SK-N-SH (cell line): ENCODE measurements at regions not wholly inside any gene's neighbourhood (a gene's known extent, or its start where the extent isn't known, plus 50 kb on each side); places are given as distances from the start of the nearest gene placed in this dataset.

Source experiments
- CTCF ChIA-PET: fragments of 300-600, 350-600 bp; formaldehyde crosslinking; extraction: SDS; loops from one replicate; lab custom pipeline; 2021; lab: Yijun Ruan, JAX
- POLR2A ChIA-PET: fragments of 350-600 bp; sonication (Branson Sonifier 250); formaldehyde crosslinking; extraction: SDS; loops from one replicate; lab custom pipeline; 2020; ENCODE audit warnings: antibody characterized with exemption, inconsistent platforms; lab: Yijun Ruan, JAX
- DNase-seq: peaks from one replicate; pipeline ENCODE4 v3.0.0; 2012
- H2AFZ ChIP-seq: fragments of 200-600 bp; sonication (generic); 2 replicates; pipeline ENCODE4 v1.8.1; 2016; ENCODE audit warnings: antibody characterized with exemption, mild to moderate bottlenecking, low read depth
- H3F3A ChIP-seq: fragments of 200-600 bp; sonication (generic); replicated peaks from 2 replicates; pipeline ENCODE3; 2016; ENCODE audit warnings: antibody characterized with exemption, mild to moderate bottlenecking; ENCODE audit not compliant: insufficient read depth
- H3K27ac ChIP-seq, 2 experiments: fragments of 200-500 bp in 1 of 2; fragments of 200-600 bp in 1 of 2; sonication (Bioruptor generic) in 1 of 2; sonication (generic), shearing (Covaris generic) in 1 of 2; 2 replicates each; pipeline versions ENCODE4 v1.5.1 to v1.6.1; 2014 to 2016; ENCODE audit warnings: low read depth in 2 of 2, inconsistent platforms in 1 of 2, low read length in 1 of 2, mild to moderate bottlenecking in 1 of 2, mixed read lengths in 1 of 2
- H3K27me3 ChIP-seq: fragments of 200-600 bp; sonication (generic), shearing (Covaris generic); 2 replicates; pipeline ENCODE4 v1.6.1; 2016; ENCODE audit warnings: mixed run types; ENCODE audit not compliant: insufficient read depth
- H3K36me3 ChIP-seq, 2 experiments: fragments of 200-500 bp in 1 of 2; fragments of 200-600 bp in 1 of 2; sonication (Bioruptor generic) in 1 of 2; sonication (generic) in 1 of 2; replicated peaks in 1 of 2; 2 replicates each; pipeline versions ENCODE3 to v1.5.1; 2014 to 2016; ENCODE audit warnings: low read length in 1 of 2, mild to moderate bottlenecking in 1 of 2; ENCODE audit not compliant: insufficient read depth in 2 of 2, control insufficient read depth in 1 of 2
- H3K4me1 ChIP-seq, 2 experiments: fragments of 200-500 bp in 1 of 2; fragments of 200-600 bp in 1 of 2; sonication (Bioruptor generic) in 1 of 2; sonication (generic), shearing (Covaris generic) in 1 of 2; 2 replicates each; pipeline versions ENCODE4 v1.5.1 to v1.6.1; 2014 to 2016; ENCODE audit warnings: low read depth in 1 of 2, low read length in 1 of 2, mixed run types in 1 of 2; ENCODE audit not compliant: insufficient read depth in 2 of 2, control insufficient read depth in 1 of 2
- H3K4me2 ChIP-seq: fragments of 200-600 bp; sonication (generic), shearing (Covaris generic); 2 replicates; pipeline ENCODE4 v1.6.1; 2017; ENCODE audit warnings: mixed run types
- H3K4me3 ChIP-seq, 2 experiments: fragments of 200-500 bp in 1 of 2; fragments of 200-600 bp in 1 of 2; sonication (Bioruptor generic) in 1 of 2; sonication (generic), shearing (Covaris generic) in 1 of 2; 2 replicates each; pipeline versions ENCODE4 v1.5.1 to v1.8.1; 2014 to 2016; ENCODE audit warnings: low read depth in 2 of 2, inconsistent platforms in 1 of 2, low read length in 1 of 2, mild to moderate bottlenecking in 1 of 2, mixed read lengths in 1 of 2, moderate library complexity in 1 of 2
- H3K79me2 ChIP-seq: fragments of 200-600 bp; sonication (generic); 2 replicates; pipeline ENCODE4 v1.8.1; 2017; ENCODE audit warnings: mild to moderate bottlenecking; ENCODE audit not compliant: insufficient read depth
- H3K9ac ChIP-seq: fragments of 200-600 bp; sonication (generic); 2 replicates; pipeline ENCODE4 v1.6.1; 2017; ENCODE audit warnings: mixed run types
- H3K9me2 ChIP-seq: fragments of 200-600 bp; sonication (generic); 2 replicates; pipeline ENCODE4 v1.6.1; 2017; ENCODE audit warnings: mixed run types
- H3K9me3 ChIP-seq: fragments of 200-600 bp; sonication (generic); 2 replicates; pipeline ENCODE4 v1.6.1; 2017; ENCODE audit warnings: mixed run types, mild to moderate bottlenecking, moderate library complexity
- H4K20me1 ChIP-seq: fragments of 200-600 bp; sonication (generic); 2 replicates; pipeline ENCODE4 v1.6.1; 2017; ENCODE audit warnings: mild to moderate bottlenecking, mixed run types; ENCODE audit not compliant: insufficient read depth
- EP300 ChIP-seq, 2 experiments: IDR thresholded peaks; 2 replicates each; pipeline versions ENCODE4 v1.4.0 to v1.6.1; 2012; ENCODE audit warnings: borderline replicate concordance in 1 of 2, low read depth in 1 of 2, low read length in 1 of 2
- FOXM1 ChIP-seq: IDR thresholded peaks from 2 replicates; pipeline ENCODE4 v1.4.0; 2012; ENCODE audit warnings: low read depth, mild to moderate bottlenecking
- NRF1 ChIP-seq: IDR thresholded peaks from 2 replicates; pipeline ENCODE4 v1.6.1; 2012; ENCODE audit warnings: low read depth, mild to moderate bottlenecking, low read length
- RAD21 ChIP-seq: IDR thresholded peaks from 2 replicates; pipeline ENCODE4 v1.6.1; 2012; ENCODE audit warnings: mild to moderate bottlenecking, low read length
- RXRA ChIP-seq: IDR thresholded peaks from 2 replicates; pipeline ENCODE4 v1.4.0; 2012; ENCODE audit warnings: low read depth, mild to moderate bottlenecking, borderline replicate concordance
- SIN3A ChIP-seq: IDR thresholded peaks from 2 replicates; pipeline ENCODE4 v1.6.1; 2012; ENCODE audit warnings: low read depth, mild to moderate bottlenecking, low read length, moderate library complexity, borderline replicate concordance
- TEAD4 ChIP-seq: IDR thresholded peaks from 2 replicates; pipeline ENCODE4 v1.4.0; 2012; ENCODE audit warnings: mild to moderate bottlenecking, borderline replicate concordance; ENCODE audit not compliant: insufficient read depth
- YY1 ChIP-seq: IDR thresholded peaks from 2 replicates; pipeline ENCODE4 v1.4.0; 2012; ENCODE audit warnings: low read depth, mild to moderate bottlenecking
- WGBS: methylation state at CpG from one replicate; pipeline ENCODE4 v1.1.6; 2017; ENCODE audit warnings: low lambda C conversion rate; 5-methylcytosine and 5-hydroxymethylcytosine counted together
- small RNA-seq, 7 experiments: library from RNA; depleted of rRNA; stranded (forward); fragments of <200 nt; gene quantifications; one replicate each; pipeline ENCODE3, GENCODE V24; 2012
- TF ChIP-seq, protein P1 (sequence below): IDR thresholded peaks from 2 replicates; pipeline ENCODE4 v1.6.1; 2012; ENCODE audit warnings: mild to moderate bottlenecking, low read depth, low read length, moderate library complexity

DNA sequence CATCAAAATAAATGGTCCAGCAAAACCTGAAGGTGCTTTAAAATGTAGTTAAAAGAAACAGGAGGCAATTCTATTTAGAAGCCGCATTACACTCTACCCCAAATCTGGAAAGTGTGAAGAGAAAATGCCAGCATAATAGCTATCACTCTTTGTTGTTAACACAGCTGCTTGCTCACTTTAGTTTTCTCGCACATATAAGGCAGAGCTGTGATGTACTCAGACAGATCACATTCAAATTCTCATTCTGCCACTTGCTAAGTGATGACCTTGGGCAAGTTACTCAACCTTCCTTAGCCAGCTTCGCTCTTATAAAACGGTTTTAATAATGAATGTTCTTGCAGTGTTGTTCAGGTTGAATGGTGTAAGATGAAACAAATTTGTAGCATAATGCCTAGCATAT is 56.0 kb upstream of the MGAT4C start:
- POLR2A ChIA-PET, result no interaction called here
- 77% methylated on average over 4 of the region's 4 CpGs for WGBS

More for the DNA sequence above, 56.0 kb upstream of the MGAT4C start:
- Histone ChIP-seq H3K9me2 (no peaks in the 10 kb centered on the region), H2AFZ (peak overlapping the region; percentile 59; the same call in 1 of the 2 replicates), H3K4me1 (no peaks in the 10 kb centered on the region; a peak in 1 of 4 replicates), H3K36me3 (no peaks in the 10 kb centered on the region), H3K4me2 (no peak overlapping the region), H3K27me3 (no peaks in the 10 kb centered on the region), H3K9ac (no peak overlapping the region), H3F3A (no peaks in the 10 kb centered on the region), H3K4me3 (no peak overlapping the region), H3K9me3 (no peaks in the 10 kb centered on the region), H4K20me1 (no peaks in the 10 kb centered on the region), H3K79me2 (no peaks in the 10 kb centered on the region), H3K27ac (no peak overlapping the region)
- TF ChIP-seq RAD21 (no peak), TEAD4 (no peak), EP300 (IDR thresholded peaks at IDR 0.05; ENCODE audit: borderline replicate concordance in 1 of 2, low read depth in 1 of 2, low read length in 1 of 2) (no peak), YY1 (no peak), RXRA (no peak), SIN3A (no peak), NRF1 (no peak), FOXM1 (no peak)
- TF ChIP-seq, protein P1, sequence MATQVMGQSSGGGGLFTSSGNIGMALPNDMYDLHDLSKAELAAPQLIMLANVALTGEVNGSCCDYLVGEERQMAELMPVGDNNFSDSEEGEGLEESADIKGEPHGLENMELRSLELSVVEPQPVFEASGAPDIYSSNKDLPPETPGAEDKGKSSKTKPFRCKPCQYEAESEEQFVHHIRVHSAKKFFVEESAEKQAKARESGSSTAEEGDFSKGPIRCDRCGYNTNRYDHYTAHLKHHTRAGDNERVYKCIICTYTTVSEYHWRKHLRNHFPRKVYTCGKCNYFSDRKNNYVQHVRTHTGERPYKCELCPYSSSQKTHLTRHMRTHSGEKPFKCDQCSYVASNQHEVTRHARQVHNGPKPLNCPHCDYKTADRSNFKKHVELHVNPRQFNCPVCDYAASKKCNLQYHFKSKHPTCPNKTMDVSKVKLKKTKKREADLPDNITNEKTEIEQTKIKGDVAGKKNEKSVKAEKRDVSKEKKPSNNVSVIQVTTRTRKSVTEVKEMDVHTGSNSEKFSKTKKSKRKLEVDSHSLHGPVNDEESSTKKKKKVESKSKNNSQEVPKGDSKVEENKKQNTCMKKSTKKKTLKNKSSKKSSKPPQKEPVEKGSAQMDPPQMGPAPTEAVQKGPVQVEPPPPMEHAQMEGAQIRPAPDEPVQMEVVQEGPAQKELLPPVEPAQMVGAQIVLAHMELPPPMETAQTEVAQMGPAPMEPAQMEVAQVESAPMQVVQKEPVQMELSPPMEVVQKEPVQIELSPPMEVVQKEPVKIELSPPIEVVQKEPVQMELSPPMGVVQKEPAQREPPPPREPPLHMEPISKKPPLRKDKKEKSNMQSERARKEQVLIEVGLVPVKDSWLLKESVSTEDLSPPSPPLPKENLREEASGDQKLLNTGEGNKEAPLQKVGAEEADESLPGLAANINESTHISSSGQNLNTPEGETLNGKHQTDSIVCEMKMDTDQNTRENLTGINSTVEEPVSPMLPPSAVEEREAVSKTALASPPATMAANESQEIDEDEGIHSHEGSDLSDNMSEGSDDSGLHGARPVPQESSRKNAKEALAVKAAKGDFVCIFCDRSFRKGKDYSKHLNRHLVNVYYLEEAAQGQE, result no peak
- DNase-seq, result no peak
- CTCF ChIA-PET, result interaction anchor here (1.2 kb wide), 1 partner anchor 29 kb away, joined by 4 read pairs; no protein-coding TSS in a partner anchor

Small RNAs in the stretch of these regions (small RNA-seq; reads per million reads assigned to genes)
- gene AC079598.2 (0 reads per million in 7 experiments), gene AC079598.3 (0 reads per million in 7 experiments), gene AC079598.4 (0 reads per million in 7 experiments), gene CYCSP30 (0 reads per million in 7 experiments)
